Astrocyte (in vitro differentiated cells and primary cell): ENCODE measurements at regions not wholly inside any gene's neighbourhood (a gene's known extent, or its start where the extent isn't known, plus 50 kb on each side); places are given as distances from the start of the nearest gene placed in this dataset.

Experiments used
- CTCF ChIP-seq: IDR thresholded peaks from 2 replicates; pipeline ENCODE4 v1.5.1; 2011; ENCODE audit warnings: low read depth, mild to moderate bottlenecking, inconsistent platforms, low read length, moderate library complexity; ENCODE audit not compliant: insufficient read depth
- EZH2 ChIP-seq: IDR thresholded peaks from 2 replicates; pipeline ENCODE4 v1.6.1; 2012; ENCODE audit warnings: mild to moderate bottlenecking, low read length, inconsistent platforms; ENCODE audit not compliant: insufficient read depth

GRCh38 chr16:51637770-51638094 is 486.7 kb upstream of the SALL1 start:
- TF ChIP-seq EZH2 (no peak), CTCF (no peak)
